HEK293 (cell line): ENCODE measurements at regions not wholly inside any gene's neighbourhood (a gene's known extent, or its start where the extent isn't known, plus 50 kb on each side); places are given as distances from the start of the nearest gene placed in this dataset.

Experiments
- CTCF ChIA-PET: fragments of 350-600 bp; formaldehyde crosslinking; extraction: SDS; loops from one replicate; lab custom pipeline; 2021; ENCODE audit warnings: antibody characterized with exemption; lab: Yijun Ruan, JAX
- POLR2A ChIA-PET: fragments of 300-600 bp; formaldehyde crosslinking; extraction: SDS; loops from one replicate; lab custom pipeline; 2020; ENCODE audit warnings: antibody characterized with exemption, inconsistent platforms; lab: Yijun Ruan, JAX
- H3K27ac ChIP-seq: fragments of 200-500 bp; sonication (Bioruptor generic); 2 replicates; pipeline ENCODE4 v1.5.1; 2014; ENCODE audit warnings: low read depth, low read length, control low read depth, inconsistent platforms; ENCODE audit errors: extremely low read depth
- H3K36me3 ChIP-seq, 2 experiments: fragments of 200-500 bp in 1 of 2; sonication (Bioruptor generic) in 1 of 2; 1 replicate in 1 of 2; 2 replicates in 1 of 2; pipeline ENCODE4 v1.5.1; 2014 to 2017; ENCODE audit warnings: inconsistent platforms in 2 of 2, low read length in 2 of 2; ENCODE audit not compliant: control insufficient read depth in 2 of 2, insufficient read depth in 1 of 2
- H3K4me1 ChIP-seq: fragments of 200-500 bp; sonication (Bioruptor generic); 2 replicates; pipeline ENCODE4 v1.5.1; 2014; ENCODE audit warnings: mild to moderate bottlenecking, low read length, inconsistent platforms; ENCODE audit not compliant: control insufficient read depth, insufficient read depth
- H3K4me3 ChIP-seq: 2 replicates; pipeline ENCODE4 v1.5.1; 2011; ENCODE audit warnings: low read depth, mild to moderate bottlenecking, control low read depth, low read length, moderate library complexity
- H3K9me3 ChIP-seq: fragments of 200-500 bp; sonication (Bioruptor generic); 2 replicates; pipeline ENCODE4 v1.5.1; 2014; ENCODE audit warnings: low read depth, low read length, inconsistent platforms; ENCODE audit not compliant: control insufficient read depth, insufficient read depth
- GLI2 ChIP-seq: fragments of 450-650 bp; formaldehyde crosslinking; IDR thresholded peaks from 2 replicates; pipeline ENCODE4; 2017; ENCODE audit warnings: missing biosample characterization, missing genetic modification characterization, low read depth, borderline replicate concordance
- GLIS1 ChIP-seq: fragments of 450-650 bp; formaldehyde crosslinking; IDR thresholded peaks from 2 replicates; pipeline ENCODE4 v1.5.1; 2016; ENCODE audit warnings: missing biosample characterization, missing genetic modification characterization
- SCRT2 ChIP-seq: fragments of 450-650 bp; formaldehyde crosslinking; IDR thresholded peaks from 2 replicates; pipeline ENCODE4 v1.5.1; 2016; ENCODE audit warnings: missing biosample characterization, missing genetic modification characterization
- ZNF19 ChIP-seq: fragments of 450-650 bp; formaldehyde crosslinking; IDR thresholded peaks from 2 replicates; pipeline ENCODE4; 2016; ENCODE audit warnings: missing biosample characterization, missing genetic modification characterization, low read depth
- ZNF302 ChIP-seq: fragments of 450-650 bp; formaldehyde crosslinking; IDR thresholded peaks from 2 replicates; pipeline ENCODE4 v1.5.1; 2016; ENCODE audit warnings: missing biosample characterization, missing genetic modification characterization, low read depth
- ZNF529 ChIP-seq: fragments of 450-650 bp; formaldehyde crosslinking; IDR thresholded peaks from 2 replicates; pipeline ENCODE4 v1.5.1; 2017; ENCODE audit warnings: missing genetic modification characterization, missing biosample characterization; ENCODE audit not compliant: insufficient replicate concordance
- ZNF548 ChIP-seq: fragments of 450-650 bp; formaldehyde crosslinking; IDR thresholded peaks from 2 replicates; pipeline ENCODE4 v1.5.1; 2016; ENCODE audit warnings: missing biosample characterization, missing genetic modification characterization
- ZNF707 ChIP-seq: fragments of 450-650 bp; formaldehyde crosslinking; IDR thresholded peaks from 2 replicates; pipeline ENCODE4 v1.5.1; 2016; ENCODE audit warnings: missing biosample characterization, missing genetic modification characterization
- ZNF777 ChIP-seq: fragments of 450-650 bp; formaldehyde crosslinking; IDR thresholded peaks from 2 replicates; pipeline ENCODE4 v1.5.1; 2017; ENCODE audit warnings: missing biosample characterization, missing genetic modification characterization, borderline replicate concordance
- TF ChIP-seq, protein P1 (sequence below): fragments of 450-650 bp; formaldehyde crosslinking; IDR thresholded peaks from 2 replicates; pipeline ENCODE4 v1.5.1; 2017; ENCODE audit warnings: missing biosample characterization, missing genetic modification characterization
- TF ChIP-seq, protein P2 (sequence below): fragments of 450-650 bp; formaldehyde crosslinking; IDR thresholded peaks from 2 replicates; pipeline ENCODE4 v1.5.1; 2016; ENCODE audit warnings: missing biosample characterization, missing genetic modification characterization
- TF ChIP-seq, protein P3 (sequence below): fragments of 450-650 bp; formaldehyde crosslinking; IDR thresholded peaks from 2 replicates; pipeline ENCODE4 v1.5.1; 2016; ENCODE audit warnings: missing biosample characterization, missing genetic modification characterization
- TF ChIP-seq, protein P4 (sequence below): fragments of 450-650 bp; formaldehyde crosslinking; IDR thresholded peaks from 2 replicates; pipeline ENCODE4 v1.5.1; 2017; ENCODE audit warnings: missing biosample characterization, missing genetic modification characterization
- TF ChIP-seq, protein P5 (sequence below): fragments of 450-650 bp; formaldehyde crosslinking; conservative IDR thresholded peaks from 2 replicates; pipeline ENCODE4 v1.5.1; 2016; ENCODE audit warnings: low read depth, missing biosample characterization, missing genetic modification characterization
- TF ChIP-seq, protein P6 (sequence below): fragments of 450-650 bp; formaldehyde crosslinking; IDR thresholded peaks from 2 replicates; pipeline ENCODE4 v1.5.1; 2016; ENCODE audit warnings: missing biosample characterization, missing genetic modification characterization, low read depth
- TF ChIP-seq, protein P7 (sequence below): fragments of 450-650 bp; formaldehyde crosslinking; conservative IDR thresholded peaks from 2 replicates; pipeline ENCODE4 v1.5.1; 2016; ENCODE audit warnings: low read depth, missing biosample characterization, missing genetic modification characterization

DNA sequence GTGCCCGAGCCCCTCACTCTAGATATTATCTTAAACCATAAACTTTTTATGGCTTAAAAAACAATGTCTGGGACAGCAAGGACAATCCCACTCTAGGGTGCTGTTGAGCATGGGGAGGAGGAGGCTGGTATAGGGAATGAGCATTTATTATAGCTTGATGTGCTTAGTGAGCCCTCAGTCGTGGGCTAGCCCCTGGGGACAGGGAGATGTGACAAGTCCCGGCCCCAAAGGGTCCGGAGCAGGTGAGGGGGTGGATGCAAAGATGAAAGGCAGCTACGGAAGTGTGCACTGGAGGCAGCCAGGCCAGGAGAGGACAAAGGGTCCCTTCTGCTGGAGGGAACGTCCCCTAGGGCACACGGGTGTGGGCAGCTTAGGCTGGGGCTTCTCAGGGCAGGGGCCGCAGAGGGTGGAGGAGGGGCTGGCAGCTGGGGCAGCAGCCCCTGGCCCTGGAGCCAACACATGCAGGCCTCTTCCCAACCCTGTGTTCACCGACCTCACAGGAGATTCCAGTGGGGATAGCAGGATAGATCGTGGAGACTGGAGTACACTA is 106.3 kb upstream of the GPC1 start:
- Histone ChIP-seq H3K9me3 (no peaks in the 10 kb centered on the region), H3K27ac (no peak overlapping the region), H3K36me3 (no peaks in the 10 kb centered on the region), H3K4me1 (no peaks in the 10 kb centered on the region), H3K4me3 (no peak overlapping the region)
- no peak for TF ChIP-seq ZNF777 (tag by site-specific recombination)
- TF ChIP-seq ZNF529 (tag by site-specific recombination), result no peak
- no peak for TF ChIP-seq SCRT2 (tag by site-specific recombination)
- TF ChIP-seq, protein P1, sequence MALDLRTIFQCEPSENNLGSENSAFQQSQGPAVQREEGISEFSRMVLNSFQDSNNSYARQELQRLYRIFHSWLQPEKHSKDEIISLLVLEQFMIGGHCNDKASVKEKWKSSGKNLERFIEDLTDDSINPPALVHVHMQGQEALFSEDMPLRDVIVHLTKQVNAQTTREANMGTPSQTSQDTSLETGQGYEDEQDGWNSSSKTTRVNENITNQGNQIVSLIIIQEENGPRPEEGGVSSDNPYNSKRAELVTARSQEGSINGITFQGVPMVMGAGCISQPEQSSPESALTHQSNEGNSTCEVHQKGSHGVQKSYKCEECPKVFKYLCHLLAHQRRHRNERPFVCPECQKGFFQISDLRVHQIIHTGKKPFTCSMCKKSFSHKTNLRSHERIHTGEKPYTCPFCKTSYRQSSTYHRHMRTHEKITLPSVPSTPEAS (tag by site-specific recombination), result no peak
- TF ChIP-seq, protein P2, sequence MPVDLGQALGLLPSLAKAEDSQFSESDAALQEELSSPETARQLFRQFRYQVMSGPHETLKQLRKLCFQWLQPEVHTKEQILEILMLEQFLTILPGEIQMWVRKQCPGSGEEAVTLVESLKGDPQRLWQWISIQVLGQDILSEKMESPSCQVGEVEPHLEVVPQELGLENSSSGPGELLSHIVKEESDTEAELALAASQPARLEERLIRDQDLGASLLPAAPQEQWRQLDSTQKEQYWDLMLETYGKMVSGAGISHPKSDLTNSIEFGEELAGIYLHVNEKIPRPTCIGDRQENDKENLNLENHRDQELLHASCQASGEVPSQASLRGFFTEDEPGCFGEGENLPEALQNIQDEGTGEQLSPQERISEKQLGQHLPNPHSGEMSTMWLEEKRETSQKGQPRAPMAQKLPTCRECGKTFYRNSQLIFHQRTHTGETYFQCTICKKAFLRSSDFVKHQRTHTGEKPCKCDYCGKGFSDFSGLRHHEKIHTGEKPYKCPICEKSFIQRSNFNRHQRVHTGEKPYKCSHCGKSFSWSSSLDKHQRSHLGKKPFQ (tag by site-specific recombination), result no peak
- TF ChIP-seq GLIS1 (tag by site-specific recombination), result no peak
- TF ChIP-seq, protein P3, sequence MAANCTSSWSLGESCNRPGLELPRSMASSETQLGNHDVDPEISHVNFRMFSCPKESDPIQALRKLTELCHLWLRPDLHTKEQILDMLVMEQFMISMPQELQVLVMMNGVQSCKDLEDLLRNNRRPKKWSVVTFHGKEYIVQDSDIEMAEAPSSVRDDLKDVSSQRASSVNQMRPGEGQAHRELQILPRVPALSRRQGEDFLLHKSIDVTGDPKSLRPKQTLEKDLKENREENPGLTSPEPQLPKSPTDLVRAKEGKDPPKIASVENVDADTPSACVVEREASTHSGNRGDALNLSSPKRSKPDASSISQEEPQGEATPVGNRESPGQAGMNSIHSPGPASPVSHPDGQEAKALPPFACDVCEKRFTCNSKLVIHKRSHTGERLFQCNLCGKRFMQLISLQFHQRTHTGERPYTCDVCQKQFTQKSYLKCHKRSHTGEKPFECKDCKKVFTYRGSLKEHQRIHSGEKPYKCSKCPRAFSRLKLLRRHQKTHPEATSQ, result no peak
- no peak for TF ChIP-seq ZNF548 (tag by site-specific recombination)
- CTCF ChIA-PET, result no interaction called here
- POLR2A ChIA-PET, result no interaction called here

DNA sequence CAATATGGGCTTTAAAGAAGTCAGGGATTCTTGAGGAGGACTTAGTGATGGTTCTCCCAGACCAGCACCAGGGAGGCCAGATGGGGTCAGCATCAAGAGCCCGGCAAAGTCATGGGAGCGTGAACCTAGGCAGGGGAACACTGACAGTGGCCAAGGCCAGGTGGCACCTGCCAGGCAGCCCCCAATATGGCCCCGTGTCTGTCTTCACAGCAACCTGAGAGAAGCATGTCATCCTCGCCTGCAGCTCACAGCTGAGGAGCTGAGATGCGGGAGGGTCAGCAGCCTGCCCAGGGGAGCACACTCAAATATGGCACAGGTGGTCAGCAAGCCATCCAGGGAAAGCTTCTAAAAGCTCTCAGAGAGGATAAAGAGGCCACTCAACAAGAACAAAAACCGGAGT is 105.7 kb upstream of the GPC1 start:
- Histone ChIP-seq H3K9me3 (no peaks in the 10 kb centered on the region), H3K36me3 (no peaks in the 10 kb centered on the region), H3K4me3 (no peak overlapping the region), H3K4me1 (no peaks in the 10 kb centered on the region), H3K27ac (no peak overlapping the region)
- POLR2A ChIA-PET, result no interaction called here
- CTCF ChIA-PET, result no interaction called here
- TF ChIP-seq, protein P4, sequence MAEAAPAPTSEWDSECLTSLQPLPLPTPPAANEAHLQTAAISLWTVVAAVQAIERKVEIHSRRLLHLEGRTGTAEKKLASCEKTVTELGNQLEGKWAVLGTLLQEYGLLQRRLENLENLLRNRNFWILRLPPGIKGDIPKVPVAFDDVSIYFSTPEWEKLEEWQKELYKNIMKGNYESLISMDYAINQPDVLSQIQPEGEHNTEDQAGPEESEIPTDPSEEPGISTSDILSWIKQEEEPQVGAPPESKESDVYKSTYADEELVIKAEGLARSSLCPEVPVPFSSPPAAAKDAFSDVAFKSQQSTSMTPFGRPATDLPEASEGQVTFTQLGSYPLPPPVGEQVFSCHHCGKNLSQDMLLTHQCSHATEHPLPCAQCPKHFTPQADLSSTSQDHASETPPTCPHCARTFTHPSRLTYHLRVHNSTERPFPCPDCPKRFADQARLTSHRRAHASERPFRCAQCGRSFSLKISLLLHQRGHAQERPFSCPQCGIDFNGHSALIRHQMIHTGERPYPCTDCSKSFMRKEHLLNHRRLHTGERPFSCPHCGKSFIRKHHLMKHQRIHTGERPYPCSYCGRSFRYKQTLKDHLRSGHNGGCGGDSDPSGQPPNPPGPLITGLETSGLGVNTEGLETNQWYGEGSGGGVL (tag by site-specific recombination), result no peak
- no peak for TF ChIP-seq ZNF302 (tag by site-specific recombination)
- TF ChIP-seq, protein P5, sequence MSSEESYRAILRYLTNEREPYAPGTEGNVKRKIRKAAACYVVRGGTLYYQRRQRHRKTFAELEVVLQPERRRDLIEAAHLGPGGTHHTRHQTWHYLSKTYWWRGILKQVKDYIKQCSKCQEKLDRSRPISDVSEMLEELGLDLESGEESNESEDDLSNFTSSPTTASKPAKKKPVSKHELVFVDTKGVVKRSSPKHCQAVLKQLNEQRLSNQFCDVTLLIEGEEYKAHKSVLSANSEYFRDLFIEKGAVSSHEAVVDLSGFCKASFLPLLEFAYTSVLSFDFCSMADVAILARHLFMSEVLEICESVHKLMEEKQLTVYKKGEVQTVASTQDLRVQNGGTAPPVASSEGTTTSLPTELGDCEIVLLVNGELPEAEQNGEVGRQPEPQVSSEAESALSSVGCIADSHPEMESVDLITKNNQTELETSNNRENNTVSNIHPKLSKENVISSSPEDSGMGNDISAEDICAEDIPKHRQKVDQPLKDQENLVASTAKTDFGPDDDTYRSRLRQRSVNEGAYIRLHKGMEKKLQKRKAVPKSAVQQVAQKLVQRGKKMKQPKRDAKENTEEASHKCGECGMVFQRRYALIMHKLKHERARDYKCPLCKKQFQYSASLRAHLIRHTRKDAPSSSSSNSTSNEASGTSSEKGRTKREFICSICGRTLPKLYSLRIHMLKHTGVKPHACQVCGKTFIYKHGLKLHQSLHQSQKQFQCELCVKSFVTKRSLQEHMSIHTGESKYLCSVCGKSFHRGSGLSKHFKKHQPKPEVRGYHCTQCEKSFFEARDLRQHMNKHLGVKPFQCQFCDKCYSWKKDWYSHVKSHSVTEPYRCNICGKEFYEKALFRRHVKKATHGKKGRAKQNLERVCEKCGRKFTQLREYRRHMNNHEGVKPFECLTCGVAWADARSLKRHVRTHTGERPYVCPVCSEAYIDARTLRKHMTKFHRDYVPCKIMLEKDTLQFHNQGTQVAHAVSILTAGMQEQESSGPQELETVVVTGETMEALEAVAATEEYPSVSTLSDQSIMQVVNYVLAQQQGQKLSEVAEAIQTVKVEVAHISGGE (tag by site-specific recombination), result no peak
- TF ChIP-seq, protein P6, sequence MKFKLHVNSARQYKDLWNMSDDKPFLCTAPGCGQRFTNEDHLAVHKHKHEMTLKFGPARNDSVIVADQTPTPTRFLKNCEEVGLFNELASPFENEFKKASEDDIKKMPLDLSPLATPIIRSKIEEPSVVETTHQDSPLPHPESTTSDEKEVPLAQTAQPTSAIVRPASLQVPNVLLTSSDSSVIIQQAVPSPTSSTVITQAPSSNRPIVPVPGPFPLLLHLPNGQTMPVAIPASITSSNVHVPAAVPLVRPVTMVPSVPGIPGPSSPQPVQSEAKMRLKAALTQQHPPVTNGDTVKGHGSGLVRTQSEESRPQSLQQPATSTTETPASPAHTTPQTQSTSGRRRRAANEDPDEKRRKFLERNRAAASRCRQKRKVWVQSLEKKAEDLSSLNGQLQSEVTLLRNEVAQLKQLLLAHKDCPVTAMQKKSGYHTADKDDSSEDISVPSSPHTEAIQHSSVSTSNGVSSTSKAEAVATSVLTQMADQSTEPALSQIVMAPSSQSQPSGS, result no peak
- TF ChIP-seq GLI2, result no peak
- TF ChIP-seq, protein P7, sequence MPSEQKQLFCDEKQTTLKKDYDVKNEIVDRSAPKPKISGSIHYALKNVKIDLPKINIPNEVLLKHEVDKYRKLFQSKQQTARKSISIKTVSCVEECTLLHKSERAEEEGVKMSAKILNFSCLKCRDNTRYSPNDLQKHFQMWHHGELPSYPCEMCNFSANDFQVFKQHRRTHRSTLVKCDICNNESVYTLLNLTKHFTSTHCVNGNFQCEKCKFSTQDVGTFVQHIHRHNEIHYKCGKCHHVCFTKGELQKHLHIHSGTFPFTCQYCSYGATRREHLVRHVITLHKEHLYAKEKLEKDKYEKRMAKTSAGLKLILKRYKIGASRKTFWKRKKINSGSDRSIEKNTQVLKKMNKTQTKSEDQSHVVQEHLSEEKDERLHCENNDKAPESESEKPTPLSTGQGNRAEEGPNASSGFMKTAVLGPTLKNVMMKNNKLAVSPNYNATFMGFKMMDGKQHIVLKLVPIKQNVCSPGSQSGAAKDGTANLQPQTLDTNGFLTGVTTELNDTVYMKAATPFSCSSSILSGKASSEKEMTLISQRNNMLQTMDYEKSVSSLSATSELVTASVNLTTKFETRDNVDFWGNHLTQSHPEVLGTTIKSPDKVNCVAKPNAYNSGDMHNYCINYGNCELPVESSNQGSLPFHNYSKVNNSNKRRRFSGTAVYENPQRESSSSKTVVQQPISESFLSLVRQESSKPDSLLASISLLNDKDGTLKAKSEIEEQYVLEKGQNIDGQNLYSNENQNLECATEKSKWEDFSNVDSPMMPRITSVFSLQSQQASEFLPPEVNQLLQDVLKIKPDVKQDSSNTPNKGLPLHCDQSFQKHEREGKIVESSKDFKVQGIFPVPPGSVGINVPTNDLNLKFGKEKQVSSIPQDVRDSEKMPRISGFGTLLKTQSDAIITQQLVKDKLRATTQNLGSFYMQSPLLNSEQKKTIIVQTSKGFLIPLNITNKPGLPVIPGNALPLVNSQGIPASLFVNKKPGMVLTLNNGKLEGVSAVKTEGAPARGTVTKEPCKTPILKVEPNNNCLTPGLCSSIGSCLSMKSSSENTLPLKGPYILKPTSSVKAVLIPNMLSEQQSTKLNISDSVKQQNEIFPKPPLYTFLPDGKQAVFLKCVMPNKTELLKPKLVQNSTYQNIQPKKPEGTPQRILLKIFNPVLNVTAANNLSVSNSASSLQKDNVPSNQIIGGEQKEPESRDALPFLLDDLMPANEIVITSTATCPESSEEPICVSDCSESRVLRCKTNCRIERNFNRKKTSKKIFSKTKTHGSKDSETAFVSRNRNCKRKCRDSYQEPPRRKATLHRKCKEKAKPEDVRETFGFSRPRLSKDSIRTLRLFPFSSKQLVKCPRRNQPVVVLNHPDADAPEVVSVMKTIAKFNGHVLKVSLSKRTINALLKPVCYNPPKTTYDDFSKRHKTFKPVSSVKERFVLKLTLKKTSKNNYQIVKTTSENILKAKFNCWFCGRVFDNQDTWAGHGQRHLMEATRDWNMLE (tag by site-specific recombination), result no peak
- TF ChIP-seq ZNF707 (tag by site-specific recombination), result no peak
- TF ChIP-seq ZNF19 (tag by site-specific recombination), result no peak
